Activated T-cell treated with anti-CD3 and anti-CD28 coated beads, Interleukin-2, amount 50 U/mL, for 4 hours (primary cell): ENCODE measurements at regions not wholly inside any gene's neighbourhood (a gene's known extent, or its start where the extent isn't known, plus 50 kb on each side); places are given as distances from the start of the nearest gene placed in this dataset.
"Not testable (repeated sequence)": the region's sequence is repeated elsewhere in the genome, so short reads cannot be mapped to it uniquely, and the experiment has no call there.

ENCODE experiments used
- ATAC-seq, 2 donors: fragments of 200-7000 bp; cut with Tn5 transposase; one replicate each; pipeline ENCODE4 v1.10.0; 2021
- DNase-seq: peaks from one replicate; pipeline ENCODE4 v3.0.0-alpha.2; 2020
- H3K27me3 Mint-ChIP-seq: one replicate; pipeline ENCODE4 v1.8.0; 2021; ENCODE audit warnings: low read depth, mixed read lengths
- H3K36me3 Mint-ChIP-seq: one replicate; pipeline ENCODE4 v1.8.0; 2022; ENCODE audit warnings: mixed read lengths; ENCODE audit not compliant: insufficient read depth
- H3K4me1 Mint-ChIP-seq: one replicate; pipeline ENCODE4 v1.8.0; 2021; ENCODE audit warnings: low read depth, mixed read lengths
- H3K4me3 Mint-ChIP-seq: one replicate; pipeline ENCODE4 v1.8.0; 2021; ENCODE audit warnings: mild to moderate bottlenecking, moderate library complexity, mixed read lengths
- H3K9me3 Mint-ChIP-seq: one replicate; pipeline ENCODE4 v1.8.0; 2021; ENCODE audit warnings: mixed read lengths

DNA sequence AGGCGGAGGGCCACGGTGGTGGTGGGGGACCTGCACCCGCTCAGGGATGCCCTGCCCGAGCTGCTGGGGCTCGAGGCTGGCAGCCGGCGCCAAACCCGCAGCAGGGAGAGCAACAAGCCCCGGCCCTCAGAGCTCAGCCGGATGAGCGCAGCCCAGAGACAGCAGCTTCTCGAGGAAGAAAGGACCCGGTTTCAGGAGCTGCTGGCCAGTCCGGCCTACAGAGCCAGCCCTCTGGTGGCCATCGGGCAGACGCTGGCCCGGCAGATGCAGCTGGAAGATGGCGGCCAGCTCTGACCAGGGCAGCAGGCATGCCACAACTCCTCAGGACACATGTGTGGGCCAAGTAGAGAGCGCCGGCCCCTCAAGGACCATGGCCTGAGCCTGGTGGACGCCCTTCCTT, 484.4 kb downstream of the TUBA3C start:
- not testable (repeated sequence) for H3K4me3 Mint-ChIP-seq, ATAC-seq

GRCh38 chr13:18677403-18677802, 504.2 kb downstream of the TUBA3C start:
- not testable (repeated sequence) for H3K4me3 Mint-ChIP-seq, H3K4me1 Mint-ChIP-seq, DNase-seq, H3K27me3 Mint-ChIP-seq, H3K9me3 Mint-ChIP-seq, H3K36me3 Mint-ChIP-seq, ATAC-seq

More for the DNA sequence above, 484.4 kb downstream of the TUBA3C start:
- H3K27me3 Mint-ChIP-seq, H3K9me3 Mint-ChIP-seq, H3K4me1 Mint-ChIP-seq, DNase-seq, H3K36me3 Mint-ChIP-seq: not testable (repeated sequence)

GRCh38 chr13:18675268-18675667, 506.4 kb downstream of the TUBA3C start:
- not testable (repeated sequence) for ATAC-seq, H3K36me3 Mint-ChIP-seq, H3K4me1 Mint-ChIP-seq, H3K27me3 Mint-ChIP-seq, H3K9me3 Mint-ChIP-seq, H3K4me3 Mint-ChIP-seq, DNase-seq

DNA sequence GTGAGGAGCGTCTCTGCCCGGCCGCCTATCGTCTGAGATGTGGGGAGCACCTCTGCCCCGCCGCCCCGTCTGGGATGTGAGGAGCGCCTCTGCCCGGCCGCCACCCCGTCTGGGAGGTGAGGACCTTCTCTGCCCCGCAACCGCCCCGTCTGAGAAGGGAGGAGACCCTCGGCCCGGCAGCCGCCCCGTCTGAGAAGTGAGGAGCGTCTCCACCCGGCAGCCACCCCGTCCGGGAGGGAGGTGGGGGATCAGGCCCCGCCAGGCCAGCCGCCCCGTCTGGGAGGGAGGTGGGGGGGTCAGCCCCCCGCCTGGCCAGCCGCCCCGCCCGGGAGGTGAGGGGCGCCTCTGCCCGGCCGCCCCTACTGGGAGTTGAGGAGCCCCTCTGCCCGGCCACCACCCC, 507.8 kb downstream of the TUBA3C start:
- not testable (repeated sequence) for H3K36me3 Mint-ChIP-seq, H3K4me1 Mint-ChIP-seq, ATAC-seq, H3K4me3 Mint-ChIP-seq, DNase-seq, H3K27me3 Mint-ChIP-seq, H3K9me3 Mint-ChIP-seq

GRCh38 chr13:18666585-18666984, 515.0 kb downstream of the TUBA3C start:
- ATAC-seq, H3K9me3 Mint-ChIP-seq, H3K4me1 Mint-ChIP-seq, H3K4me3 Mint-ChIP-seq, H3K36me3 Mint-ChIP-seq, DNase-seq, H3K27me3 Mint-ChIP-seq: not testable (repeated sequence)

- H3K4me1 Mint-ChIP-seq, H3K27me3 Mint-ChIP-seq, DNase-seq, H3K9me3 Mint-ChIP-seq, H3K4me3 Mint-ChIP-seq, ATAC-seq, H3K36me3 Mint-ChIP-seq: not testable (repeated sequence)
Observed at GRCh38 chr13:18665716-18666115, 515.9 kb downstream of the TUBA3C start.

DNA sequence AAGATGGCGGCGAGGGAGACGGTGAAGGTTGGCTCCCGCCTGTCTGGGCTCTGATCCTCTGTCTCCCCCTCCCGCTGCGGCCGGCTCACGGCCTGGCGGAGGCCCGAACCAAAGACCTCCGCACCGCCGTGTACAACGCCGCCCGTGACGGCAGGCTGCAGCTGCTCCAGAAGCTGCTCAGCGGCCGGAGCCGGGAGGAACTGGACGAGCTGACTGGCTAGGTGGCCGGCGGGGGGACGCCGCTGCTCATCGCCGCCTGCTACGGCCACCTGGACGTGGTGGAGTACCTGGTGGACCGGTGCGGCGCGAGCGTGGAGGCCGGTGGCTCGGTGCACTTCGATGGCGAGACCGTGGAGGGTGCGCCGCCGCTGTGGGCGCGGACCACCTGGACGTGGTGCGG, 516.5 kb downstream of the TUBA3C start:
- H3K4me3 Mint-ChIP-seq, H3K27me3 Mint-ChIP-seq, ATAC-seq, DNase-seq, H3K9me3 Mint-ChIP-seq, H3K36me3 Mint-ChIP-seq, H3K4me1 Mint-ChIP-seq: not testable (repeated sequence)

DNA sequence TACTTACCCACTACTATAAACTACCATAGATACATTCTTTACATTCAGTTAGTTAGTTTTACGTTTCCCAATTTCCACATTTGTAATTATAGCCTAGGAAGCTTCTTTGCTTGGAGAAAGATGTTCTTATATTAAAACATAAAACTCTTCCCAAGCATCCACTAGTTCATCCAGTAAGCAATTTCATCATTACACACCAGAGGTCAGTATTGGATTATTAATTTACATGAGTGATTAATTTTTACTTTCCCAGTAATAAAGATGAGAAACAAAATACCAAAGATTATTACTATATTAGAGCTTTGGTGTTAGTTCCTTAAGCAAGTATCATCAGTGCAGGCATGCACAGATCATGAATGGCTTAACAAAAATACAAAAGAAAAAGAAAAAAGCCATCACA, 518.4 kb downstream of the TUBA3C start:
- ATAC-seq, H3K9me3 Mint-ChIP-seq, DNase-seq, H3K27me3 Mint-ChIP-seq, H3K4me3 Mint-ChIP-seq, H3K4me1 Mint-ChIP-seq, H3K36me3 Mint-ChIP-seq: not testable (repeated sequence)

DNA sequence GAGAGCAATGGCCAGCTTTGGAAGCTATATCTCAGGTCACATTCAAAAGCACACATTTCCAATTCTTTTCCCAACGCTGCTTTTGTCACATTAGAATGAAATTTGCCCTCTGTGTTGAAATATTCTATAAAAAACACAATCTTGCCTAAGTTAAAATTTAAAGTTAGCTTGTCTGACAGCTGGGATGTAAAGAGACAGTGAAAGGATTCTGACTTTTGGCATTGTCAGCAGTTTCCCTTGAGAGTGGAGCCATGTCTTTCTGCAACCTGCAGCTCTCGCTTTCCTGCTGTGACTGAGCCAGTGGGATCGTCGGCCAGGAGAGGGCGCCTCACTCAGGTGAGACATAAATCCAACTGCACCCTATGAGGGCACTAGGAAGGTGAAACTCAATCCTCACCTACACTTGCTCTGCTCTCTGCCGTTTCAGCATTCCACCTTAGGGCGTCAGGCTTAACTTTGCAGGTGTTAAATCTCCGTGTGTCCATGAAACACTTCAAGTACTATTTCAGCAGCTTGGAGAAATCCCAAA, 537.9 kb downstream of the TUBA3C start:
- ATAC-seq, H3K9me3 Mint-ChIP-seq, H3K4me3 Mint-ChIP-seq, H3K27me3 Mint-ChIP-seq, H3K4me1 Mint-ChIP-seq, H3K36me3 Mint-ChIP-seq: not testable (repeated sequence)
- peak; percentile 5 for DNase-seq

DNA sequence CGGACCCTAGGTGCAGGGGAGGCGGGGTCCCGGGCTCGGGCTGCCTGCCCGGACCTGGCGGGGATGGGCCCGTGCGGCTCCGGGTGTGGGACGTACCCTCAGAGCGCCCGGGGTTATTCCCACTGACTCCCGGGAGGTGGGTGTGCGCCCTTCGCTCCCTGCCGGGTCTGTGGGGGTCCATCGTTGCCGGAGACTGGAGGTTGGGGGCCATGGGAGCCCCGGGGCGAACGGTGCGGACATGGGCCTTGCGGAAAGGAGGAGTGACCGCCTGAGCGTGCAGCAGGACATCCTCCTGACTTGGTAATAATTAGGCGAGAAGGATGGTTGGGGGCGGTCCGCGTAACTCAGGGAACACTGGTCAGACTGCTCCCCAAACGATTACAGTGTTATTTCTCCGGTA, 552.7 kb downstream of the TUBA3C start:
- not testable (repeated sequence) for DNase-seq, H3K27me3 Mint-ChIP-seq, H3K4me3 Mint-ChIP-seq, H3K36me3 Mint-ChIP-seq, ATAC-seq, H3K4me1 Mint-ChIP-seq
- H3K9me3 Mint-ChIP-seq = peaks cover 12% of the 10 kb centered on the region

DNA sequence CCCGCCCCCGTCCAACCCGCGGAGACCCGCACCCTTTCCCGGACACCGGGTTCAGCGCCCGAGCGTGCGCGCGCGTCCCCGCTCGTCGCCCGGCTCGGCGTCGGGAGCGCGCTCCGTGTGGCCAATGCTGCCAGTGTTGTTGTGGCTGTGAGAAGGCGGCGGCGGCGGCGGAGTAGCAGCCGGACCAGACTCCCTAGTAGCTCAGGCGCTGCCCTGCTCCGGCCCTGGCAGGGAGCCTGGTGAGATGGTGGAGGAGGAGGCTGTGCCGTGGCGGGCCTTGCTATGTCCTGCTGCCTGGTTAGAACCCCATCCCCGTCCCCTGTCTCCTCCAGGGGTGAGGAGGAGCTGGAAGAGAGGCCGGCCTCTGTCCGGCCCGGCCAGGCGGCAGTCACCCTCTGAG, 553.2 kb downstream of the TUBA3C start:
- no peak for ATAC-seq

DNA sequence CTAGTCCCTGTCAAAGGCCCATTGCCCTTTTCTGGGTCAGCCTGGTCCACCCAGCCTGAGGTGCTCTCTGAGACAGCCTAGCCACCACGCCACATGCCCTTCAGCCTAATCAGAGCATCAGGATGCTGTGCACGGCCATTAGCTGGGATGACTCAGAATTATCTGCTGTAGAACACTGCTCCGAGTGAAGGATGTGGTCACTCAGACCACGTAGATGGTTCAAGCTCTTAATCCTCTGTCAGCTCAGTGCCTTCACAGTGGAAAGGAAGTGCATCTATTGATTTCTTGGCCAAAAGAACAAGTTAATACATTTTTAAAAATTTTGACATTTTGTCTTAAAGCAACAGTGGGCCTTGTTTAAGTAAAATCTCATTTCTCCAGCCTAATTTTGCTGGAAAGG, 557.6 kb downstream of the TUBA3C start:
- not testable (repeated sequence) for H3K9me3 Mint-ChIP-seq, H3K36me3 Mint-ChIP-seq, H3K4me3 Mint-ChIP-seq, H3K27me3 Mint-ChIP-seq, DNase-seq, H3K4me1 Mint-ChIP-seq, ATAC-seq

More for the DNA sequence above, 553.2 kb downstream of the TUBA3C start:
- no peaks in the 10 kb centered on the region for H3K4me1 Mint-ChIP-seq
- H3K4me3 Mint-ChIP-seq = no peak overlapping the region
- H3K36me3 Mint-ChIP-seq = no peaks in the 10 kb centered on the region
- peaks cover 2% of the 10 kb centered on the region for H3K27me3 Mint-ChIP-seq
- peaks cover 7% of the 10 kb centered on the region for H3K9me3 Mint-ChIP-seq
- no peak for DNase-seq

DNA sequence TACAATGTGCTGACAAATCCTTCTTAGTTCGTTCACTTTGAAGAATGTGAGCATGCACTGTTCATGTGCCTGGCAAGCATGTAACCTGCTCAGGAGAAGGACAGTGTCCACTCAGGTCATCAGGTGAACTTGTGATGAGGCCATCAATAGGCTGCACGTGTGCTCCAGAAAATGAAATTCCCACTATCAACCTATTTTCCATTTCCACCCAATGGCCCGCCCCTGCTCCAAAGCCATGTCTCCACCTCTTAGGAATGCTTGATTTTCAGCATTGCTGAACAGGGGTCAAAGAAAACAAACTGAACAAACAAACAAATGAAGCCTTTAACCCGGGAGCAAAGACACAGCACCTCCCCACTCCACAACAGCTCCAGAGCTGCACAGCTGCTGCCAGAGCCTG, 563.2 kb downstream of the TUBA3C start:
- not testable (repeated sequence) for H3K9me3 Mint-ChIP-seq, H3K27me3 Mint-ChIP-seq, H3K4me3 Mint-ChIP-seq, H3K4me1 Mint-ChIP-seq, H3K36me3 Mint-ChIP-seq, ATAC-seq, DNase-seq

GRCh38 chr13:18610476-18610875, 571.1 kb downstream of the TUBA3C start:
- not testable (repeated sequence) for DNase-seq, H3K4me1 Mint-ChIP-seq, H3K36me3 Mint-ChIP-seq, ATAC-seq, H3K27me3 Mint-ChIP-seq, H3K4me3 Mint-ChIP-seq, H3K9me3 Mint-ChIP-seq

DNA sequence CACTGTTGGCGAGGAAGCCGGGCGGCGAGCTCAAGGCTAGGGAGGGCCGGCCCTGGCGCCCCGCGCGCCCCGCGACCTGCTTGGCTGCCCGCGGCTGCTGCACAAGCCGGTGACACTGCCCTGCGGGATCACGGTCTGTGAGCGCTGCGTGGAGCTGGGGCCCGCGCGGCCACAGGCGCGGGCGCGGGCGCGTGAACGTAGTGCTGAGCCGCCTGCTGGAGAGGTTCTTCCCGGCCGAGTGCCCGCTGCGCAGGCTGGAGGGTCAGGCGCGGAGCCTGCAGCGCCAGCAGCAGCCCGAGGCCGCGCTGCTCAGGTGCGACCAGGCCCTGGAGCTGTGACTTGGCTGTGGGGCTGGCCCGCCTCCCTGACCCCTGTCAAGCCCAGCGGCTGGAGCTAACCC, 572.3 kb downstream of the TUBA3C start:
- H3K4me1 Mint-ChIP-seq, H3K4me3 Mint-ChIP-seq, H3K36me3 Mint-ChIP-seq, H3K9me3 Mint-ChIP-seq, ATAC-seq, H3K27me3 Mint-ChIP-seq, DNase-seq: not testable (repeated sequence)

DNA sequence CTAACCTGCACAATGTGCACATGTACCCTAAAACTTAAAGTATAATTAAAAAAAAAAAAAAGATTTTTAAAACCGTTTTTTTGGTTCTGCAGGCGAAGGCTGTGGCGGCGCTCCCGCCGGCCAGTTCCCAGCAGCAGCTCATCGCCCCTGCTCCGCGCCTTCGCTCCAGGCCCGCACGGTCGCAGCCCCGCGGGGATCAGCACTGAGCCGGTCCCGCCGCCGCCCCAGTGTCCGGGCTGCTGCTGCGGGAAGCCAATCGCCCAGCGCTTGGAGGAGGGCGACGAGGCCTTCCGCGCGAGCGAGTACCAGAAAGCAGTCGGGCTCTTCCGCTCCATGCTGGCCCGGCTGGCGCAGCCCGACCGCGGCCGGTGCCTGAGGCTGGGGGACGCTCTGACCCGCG, 572.8 kb downstream of the TUBA3C start:
- ATAC-seq, H3K4me1 Mint-ChIP-seq, H3K27me3 Mint-ChIP-seq: not testable (repeated sequence)

More for the DNA sequence above, 572.8 kb downstream of the TUBA3C start:
- not testable (repeated sequence) for H3K9me3 Mint-ChIP-seq, H3K36me3 Mint-ChIP-seq, DNase-seq, H3K4me3 Mint-ChIP-seq
